HG03039 (cell line): ENCODE measurements at regions not wholly inside any gene's neighbourhood (a gene's known extent, or its start where the extent isn't known, plus 50 kb on each side); places are given as distances from the start of the nearest gene placed in this dataset.
A peak's percentile ranks its signal among the peaks of the same experiment; 100 is the strongest.
"Not testable (repeated sequence)": the region's sequence is repeated elsewhere in the genome, so short reads cannot be mapped to it uniquely, and the experiment has no call there.

ENCODE experiments used
- ATAC-seq: cut with Tn5 transposase; IDR thresholded peaks from one replicate; pipeline ENCODE4 v1.9.1; 2021; ENCODE audit warnings: mild to moderate bottlenecking, moderate library complexity; ENCODE audit not compliant: unreplicated experiment

GRCh38 chr6:104676679-104677078 is 183.0 kb downstream of the HACE1 start:
- not testable (repeated sequence) for ATAC-seq

GRCh38 chr6:104675161-104675560 is 184.6 kb downstream of the HACE1 start:
- ATAC-seq = not testable (repeated sequence)

- not testable (repeated sequence) for ATAC-seq
Observed at GRCh38 chr6:104673078-104673477, 186.6 kb downstream of the HACE1 start.

- not testable (repeated sequence) for ATAC-seq
Observed at GRCh38 chr6:104671591-104671891, 188.2 kb downstream of the HACE1 start.

- ATAC-seq = not testable (repeated sequence)
Observed at GRCh38 chr6:104670834-104671590, 188.7 kb downstream of the HACE1 start.

GRCh38 chr6:104669483-104669882 is 190.2 kb downstream of the HACE1 start:
- no peak for ATAC-seq

GRCh38 chr6:104656235-104656634 is 203.5 kb downstream of the HACE1 start:
- ATAC-seq = no peak

- ATAC-seq = no peak
Observed at GRCh38 chr6:104653781-104654180, 205.9 kb downstream of the HACE1 start.

GRCh38 chr6:104648347-104648746 is 211.4 kb downstream of the HACE1 start:
- ATAC-seq = no peak

- ATAC-seq = no peak
Observed at GRCh38 chr6:104644848-104645247, 214.9 kb downstream of the HACE1 start.

GRCh38 chr6:104642871-104643270 is 216.8 kb downstream of the HACE1 start:
- ATAC-seq = no peak

- no peak for ATAC-seq
Observed at GRCh38 chr6:104640761-104641160, 219.0 kb downstream of the HACE1 start.

- no peak for ATAC-seq
Observed at GRCh38 chr6:104640150-104640700, 219.5 kb downstream of the HACE1 start.

- ATAC-seq = peak; percentile 94
Observed at GRCh38 chr6:104639668-104640067, 220.1 kb downstream of the HACE1 start.

- no peak for ATAC-seq
Observed at GRCh38 chr6:104638841-104639290, 220.9 kb downstream of the HACE1 start.

- ATAC-seq = no peak
Observed at GRCh38 chr6:104633125-104633524, 226.6 kb downstream of the HACE1 start.

GRCh38 chr6:104632588-104632987 is 227.1 kb downstream of the HACE1 start:
- ATAC-seq = no peak

- ATAC-seq = no peak
Observed at GRCh38 chr6:104630955-104631354, 228.8 kb downstream of the HACE1 start.

GRCh38 chr6:104630522-104630921 is 229.2 kb downstream of the HACE1 start:
- no peak for ATAC-seq

- ATAC-seq = no peak
Observed at GRCh38 chr6:104629826-104630225, 229.9 kb downstream of the HACE1 start.

GRCh38 chr6:104625536-104625935 is 234.2 kb downstream of the HACE1 start:
- ATAC-seq = no peak

GRCh38 chr6:104623052-104623690 is 236.5 kb downstream of the HACE1 start:
- no peak for ATAC-seq
